H1 (cell line): ENCODE measurements at regions not wholly inside any gene's neighbourhood (a gene's known extent, or its start where the extent isn't known, plus 50 kb on each side); places are given as distances from the start of the nearest gene placed in this dataset.
A peak's percentile ranks its signal among the peaks of the same experiment; 100 is the strongest.

Experiments
- CTCF ChIA-PET: fragments of 300-600 bp; sonication (Branson Sonifier 250); formaldehyde crosslinking; loops from one replicate; lab custom pipeline; 2021; ENCODE audit not compliant: partially characterized antibody; lab: Charles Lee
- POLR2A ChIA-PET: fragments of 300-600 bp; sonication (Branson Sonifier 250); formaldehyde crosslinking; loops from one replicate; lab custom pipeline; 2021; ENCODE audit warnings: inconsistent platforms; ENCODE audit not compliant: partially characterized antibody; lab: Charles Lee
- DNase-seq, 2 experiments: peaks; one replicate each; pipeline versions ENCODE4 v3.0.0 to v3.0.0-alpha.2; 2010 to 2022; ENCODE audit warnings: low spot score in 2 of 2, low read depth in 1 of 2, mixed read lengths in 1 of 2
- FAIRE-seq: peaks from 2 replicates; lab custom pipeline; 2011; peaks lifted over from hg19 to GRCh38; lab: Jason Lieb, UNC
- H2AFZ ChIP-seq: 2 replicates; pipeline ENCODE4 v1.8.1; 2012; ENCODE audit warnings: low read length, inconsistent platforms
- H2AK5ac ChIP-seq: 2 replicates; pipeline ENCODE4 v1.6.1; 2013; ENCODE audit warnings: low read depth, low read length
- H2BK120ac ChIP-seq: replicated peaks from 2 replicates; pipeline ENCODE3; 2013; ENCODE audit warnings: low read depth, low read length, inconsistent platforms
- H2BK12ac ChIP-seq: 2 replicates; pipeline ENCODE4 v1.6.1; 2013; ENCODE audit warnings: low read depth, low read length
- H2BK15ac ChIP-seq: 2 replicates; pipeline ENCODE4 v1.6.1; 2013; ENCODE audit warnings: low read length
- H2BK20ac ChIP-seq: 2 replicates; pipeline ENCODE4 v1.6.1; 2013; ENCODE audit warnings: low read length
- H2BK5ac ChIP-seq: 2 replicates; pipeline ENCODE4 v1.6.1; 2013; ENCODE audit warnings: low read depth, low read length
- H3K14ac ChIP-seq: 2 replicates; pipeline ENCODE4 v1.6.1; 2013; ENCODE audit warnings: inconsistent platforms; ENCODE audit not compliant: insufficient read length
- H3K18ac ChIP-seq: 2 replicates; pipeline ENCODE4 v1.6.1; 2013; ENCODE audit warnings: low read length; ENCODE audit errors: extremely low read depth
- H3K23ac ChIP-seq: 2 replicates; pipeline ENCODE4 v1.6.1; 2013; ENCODE audit warnings: inconsistent platforms; ENCODE audit not compliant: insufficient read length
- H3K23me2 ChIP-seq: 2 replicates; pipeline ENCODE4 v1.6.1; 2013; ENCODE audit warnings: low read depth, low read length
- H3K27ac ChIP-seq: 2 replicates; pipeline ENCODE4 v1.6.1; 2011; ENCODE audit warnings: low read depth, low read length, inconsistent platforms
- H3K27me3 ChIP-seq, 4 experiments: replicated peaks in 1 of 4; 1 replicate in 1 of 4; 2 replicates in 3 of 4; pipeline versions ENCODE4 v1.6.1 to v1.8.1; 2011 to 2013; ENCODE audit warnings: low read length in 3 of 4, mild to moderate bottlenecking in 3 of 4, inconsistent platforms in 2 of 4, mixed read lengths in 2 of 4, moderate library complexity in 1 of 4; ENCODE audit not compliant: control insufficient read depth in 3 of 4, insufficient read depth in 3 of 4; ENCODE audit errors: extremely low read depth in 1 of 4
- H3K36me3 ChIP-seq, 4 experiments: 2 replicates each; pipeline versions ENCODE4 v1.6.1 to v1.8.1; 2011 to 2013; ENCODE audit warnings: mild to moderate bottlenecking in 4 of 4, low read length in 3 of 4, moderate library complexity in 2 of 4, control low read depth in 1 of 4, inconsistent platforms in 1 of 4; ENCODE audit not compliant: insufficient read depth in 4 of 4, control insufficient read depth in 2 of 4
- H3K4ac ChIP-seq: replicated peaks from 2 replicates; pipeline ENCODE3; 2013; ENCODE audit warnings: low read length, low read depth, mixed read lengths, inconsistent platforms; ENCODE audit not compliant: insufficient read length
- H3K4me1 ChIP-seq, 4 experiments: replicated peaks in 1 of 4; 1 replicate in 1 of 4; 2 replicates in 3 of 4; pipeline versions ENCODE4 v1.6.1 to v1.8.1; 2011 to 2013; ENCODE audit warnings: low read length in 3 of 4, inconsistent platforms in 2 of 4, mixed read lengths in 1 of 4; ENCODE audit not compliant: insufficient read depth in 4 of 4, control insufficient read depth in 3 of 4
- H3K4me2 ChIP-seq, 2 experiments: 2 replicates each; pipeline versions ENCODE4 v1.6.1 to v1.8.1; 2011 to 2013; ENCODE audit warnings: low read depth in 2 of 2, low read length in 2 of 2, control low read depth in 1 of 2, inconsistent platforms in 1 of 2, mild to moderate bottlenecking in 1 of 2; ENCODE audit not compliant: insufficient read depth in 1 of 2
- H3K4me3 ChIP-seq, 4 experiments: fragments of 200-600, 300-600 bp in 1 of 4; sonication (generic), shearing (Covaris generic), sonication (Bioruptor Twin) in 1 of 4; 2 replicates each; pipeline versions ENCODE4 v1.5.1 to v1.8.1; 2011 to 2016; ENCODE audit warnings: low read length in 4 of 4, low read depth in 3 of 4, control low read depth in 2 of 4, inconsistent platforms in 2 of 4, mild to moderate bottlenecking in 2 of 4, mixed read lengths in 1 of 4, moderate library complexity in 1 of 4; ENCODE audit not compliant: insufficient read depth in 2 of 4; ENCODE audit errors: extremely low read depth in 1 of 4
- H3K56ac ChIP-seq: replicated peaks from 2 replicates; pipeline ENCODE3; 2013; ENCODE audit warnings: low read depth, mild to moderate bottlenecking, mixed read lengths, low read length, inconsistent platforms; ENCODE audit not compliant: insufficient read length
- H3K79me1 ChIP-seq: 2 replicates; pipeline ENCODE4 v1.6.1; 2013; ENCODE audit warnings: low read depth, low read length, control low read depth
- H3K79me2 ChIP-seq, 2 experiments: 2 replicates each; pipeline versions ENCODE4 v1.6.1 to v1.8.1; 2012 to 2013; ENCODE audit warnings: low read length in 2 of 2, mild to moderate bottlenecking in 2 of 2, inconsistent platforms in 1 of 2; ENCODE audit not compliant: insufficient read depth in 2 of 2, control insufficient read depth in 1 of 2
- H3K9ac ChIP-seq, 4 experiments: replicated peaks in 1 of 4; 1 replicate in 1 of 4; 2 replicates in 3 of 4; pipeline versions ENCODE4 v1.6.1 to v1.8.1; 2011 to 2013; ENCODE audit warnings: low read depth in 3 of 4, low read length in 3 of 4, control low read depth in 2 of 4, mild to moderate bottlenecking in 2 of 4, moderate library complexity in 2 of 4, inconsistent platforms in 1 of 4; ENCODE audit errors: extremely low read depth in 1 of 4
- H3K9me3 ChIP-seq, 2 experiments: 2 replicates each; pipeline versions ENCODE4 v1.6.1 to v1.8.1; 2012 to 2013; ENCODE audit warnings: mild to moderate bottlenecking in 2 of 2, moderate library complexity in 2 of 2, control low read depth in 1 of 2, inconsistent platforms in 1 of 2, low read depth in 1 of 2, low read length in 1 of 2, mixed read lengths in 1 of 2; ENCODE audit not compliant: insufficient read depth in 2 of 2
- H4K20me1 ChIP-seq, 2 experiments: replicated peaks in 1 of 2; 2 replicates each; pipeline versions ENCODE3 to v1.8.1; 2011 to 2013; ENCODE audit warnings: inconsistent platforms in 2 of 2, low read length in 2 of 2, mild to moderate bottlenecking in 1 of 2; ENCODE audit not compliant: insufficient read depth in 2 of 2, control insufficient read depth in 1 of 2
- H4K5ac ChIP-seq: 2 replicates; pipeline ENCODE4 v1.6.1; 2013; ENCODE audit warnings: low read length, low read depth, mixed read lengths, inconsistent platforms; ENCODE audit not compliant: insufficient read length
- H4K8ac ChIP-seq: 2 replicates; pipeline ENCODE4 v1.8.0; 2013; ENCODE audit warnings: mild to moderate bottlenecking, moderate library complexity, low read length, inconsistent platforms; ENCODE audit not compliant: insufficient read depth; ENCODE audit errors: extremely low read depth
- H4K91ac ChIP-seq: replicated peaks from 2 replicates; pipeline ENCODE3; 2013; ENCODE audit warnings: low read length, mixed read lengths, inconsistent platforms; ENCODE audit not compliant: insufficient read length
- ATF3 ChIP-seq: IDR thresholded peaks from 2 replicates; pipeline ENCODE4 v1.6.1; 2011; ENCODE audit warnings: low read depth, mild to moderate bottlenecking, low read length; ENCODE audit not compliant: insufficient read depth
- CBX8 ChIP-seq: fragments of 300-800, 300-1000 bp; sonication (generic); IDR thresholded peaks from 2 replicates; pipeline ENCODE4 v1.7.1; 2016; ENCODE audit warnings: low read depth, low read length, borderline replicate concordance
- CHD2 ChIP-seq: IDR thresholded peaks from 2 replicates; pipeline ENCODE4 v1.6.1; 2012; ENCODE audit warnings: low read length, improper control_type of control experiment
- JUND ChIP-seq: IDR thresholded peaks from 2 replicates; pipeline ENCODE4 v1.6.1; 2011; ENCODE audit warnings: mild to moderate bottlenecking, improper control_type of control experiment, low read length
- MAX ChIP-seq: IDR thresholded peaks from 2 replicates; pipeline ENCODE4 v1.6.1; 2012; ENCODE audit warnings: inconsistent platforms
- NRF1 ChIP-seq: IDR thresholded peaks from 2 replicates; pipeline ENCODE4 v1.6.1; 2011; ENCODE audit warnings: mild to moderate bottlenecking, low read depth, low read length, improper control_type of control experiment
- POLR2A ChIP-seq, 2 experiments: IDR thresholded peaks; 1 replicate in 1 of 2; 2 replicates in 1 of 2; pipeline ENCODE4 v1.6.1; 2011; ENCODE audit warnings: low read depth in 2 of 2, low read length in 2 of 2, mild to moderate bottlenecking in 2 of 2; ENCODE audit errors: control extremely low read depth in 1 of 2
- POLR2AphosphoS5 ChIP-seq: IDR thresholded peaks from 2 replicates; pipeline ENCODE4 v1.6.1; 2011; ENCODE audit warnings: low read depth, low read length
- RAD21 ChIP-seq, 2 experiments: IDR thresholded peaks in 1 of 2; conservative IDR thresholded peaks in 1 of 2; 2 replicates each; pipeline ENCODE4 v1.6.1; 2011; ENCODE audit warnings: low read depth in 2 of 2, low read length in 2 of 2, improper control_type of control experiment in 1 of 2, inconsistent platforms in 1 of 2, mild to moderate bottlenecking in 1 of 2, moderate library complexity in 1 of 2
- SIN3A ChIP-seq, 2 experiments: IDR thresholded peaks in 1 of 2; conservative IDR thresholded peaks in 1 of 2; 2 replicates each; pipeline ENCODE4 v1.6.1; 2011 to 2012; ENCODE audit warnings: low read length in 2 of 2, improper control_type of control experiment in 1 of 2, low read depth in 1 of 2, mild to moderate bottlenecking in 1 of 2
- SIRT6 ChIP-seq: IDR thresholded peaks from one replicate; pipeline ENCODE4 v1.7.1; 2012; ENCODE audit warnings: low read length, inconsistent platforms
- SUZ12 ChIP-seq: fragments of 200-600 bp; sonication (generic); IDR thresholded peaks from 2 replicates; pipeline ENCODE4 v1.6.1; 2012; ENCODE audit warnings: mild to moderate bottlenecking, inconsistent platforms, low read length, moderate library complexity, mixed read lengths
- TCF12 ChIP-seq: IDR thresholded peaks from 2 replicates; pipeline ENCODE4 v1.6.1; 2011; ENCODE audit warnings: low read depth, mild to moderate bottlenecking, low read length
- TEAD4 ChIP-seq: IDR thresholded peaks from 2 replicates; pipeline ENCODE4 v1.6.1; 2012; ENCODE audit warnings: low read depth, low read length, inconsistent platforms, mixed read lengths
- WGBS, 2 experiments: shearing (Covaris generic) in 1 of 2; methylation state at CpG; one replicate each; pipeline versions ENCODE4 v1.1.6 to v1.1.7; 2013 to 2015; ENCODE audit warnings: low lambda C conversion rate in 2 of 2, mixed read lengths in 2 of 2, inconsistent platforms in 1 of 2, low coverage in 1 of 2, missing lambda C conversion rate in 1 of 2; ENCODE audit not compliant: insufficient replicate concordance in 2 of 2, insufficient coverage in 1 of 2, insufficient read length in 1 of 2; ENCODE audit errors: extremely low coverage in 1 of 2, missing lambda C conversion rate in 1 of 2; 5-methylcytosine and 5-hydroxymethylcytosine counted together

- no peaks in the 10 kb centered on the region for H3K27me3 ChIP-seq
- no peaks in the 10 kb centered on the region for H3K79me2 ChIP-seq
- no peak overlapping the region for H3K14ac ChIP-seq
- H3K4me2 ChIP-seq, result peak overlapping the region in 1 of 2 experiments; percentile 47; a peak in 1 of 4 replicates
- no peak overlapping the region for H3K4me3 ChIP-seq
- H3K9ac ChIP-seq, result no peak overlapping the region
- no peaks in the 10 kb centered on the region for H3K79me1 ChIP-seq
- no peak overlapping the region for H2AFZ ChIP-seq
- no peaks in the 10 kb centered on the region for H3K9me3 ChIP-seq
- H2AK5ac ChIP-seq, result no peak overlapping the region
- no peak overlapping the region for H2BK120ac ChIP-seq
- no peak overlapping the region for H3K56ac ChIP-seq
- H3K27ac ChIP-seq, result no peak overlapping the region
- H3K4me1 ChIP-seq, result peaks cover 0 to 7% (median 1%) of the 10 kb centered on the region in 4 experiments; a peak in 3 of 7 replicates
- no peak overlapping the region for H3K4ac ChIP-seq
- no peaks in the 10 kb centered on the region for H3K36me3 ChIP-seq
- FAIRE-seq (no peak), DNase-seq (no peak)
- no peak overlapping the region for H4K5ac ChIP-seq
- no peak overlapping the region for H2BK20ac ChIP-seq
- H2BK12ac ChIP-seq, result no peak overlapping the region
- H3K23ac ChIP-seq, result no peak overlapping the region
- H2BK5ac ChIP-seq, result no peak overlapping the region
- no peak overlapping the region for H4K8ac ChIP-seq
- 75% methylated on average over 1 of the region's 1 CpG; no CpG with 5 or more reads in 1 of the 2 experiments for WGBS, 2 experiments
- H4K91ac ChIP-seq, result no peak overlapping the region
- no peaks in the 10 kb centered on the region for H4K20me1 ChIP-seq
- CTCF ChIA-PET, result interaction anchor here (0.9 to 1.7 kb wide), 2 partner anchors 12 to 16 kb away, joined by 3 to 4 read pairs; no protein-coding TSS in a partner anchor
- POLR2A ChIA-PET, result no interaction called here
- peaks cover 2% of the 10 kb centered on the region; the same call in 1 of the 2 replicates for H3K23me2 ChIP-seq
- no peak overlapping the region for H3K18ac ChIP-seq
- no peak overlapping the region for H2BK15ac ChIP-seq
- TF ChIP-seq SIRT6, result no peak
- TF ChIP-seq MAX, result no peak
- TF ChIP-seq NRF1, result no peak
- no peak for TF ChIP-seq TCF12
- TF ChIP-seq JUND, result no peak
- TF ChIP-seq SIN3A (conservative IDR thresholded peaks at IDR 0.05 in 1 of 2, IDR thresholded peaks at IDR 0.05 in 1 of 2; ENCODE audit: low read depth in 1 of 2, low read length in 2 of 2), result no peak
- no peak for TF ChIP-seq POLR2AphosphoS5
- no peak for TF ChIP-seq SUZ12
- TF ChIP-seq RAD21 (IDR thresholded peaks at IDR 0.05 in 1 of 2, conservative IDR thresholded peaks at IDR 0.05 in 1 of 2; ENCODE audit: low read depth in 2 of 2, low read length in 2 of 2), result no peak
- no peak for TF ChIP-seq POLR2A (IDR thresholded peaks at IDR 0.05; ENCODE audit: control extremely low read depth in 1 of 2, low read depth in 2 of 2, low read length in 2 of 2)
- TF ChIP-seq CHD2, result no peak
- no peak for TF ChIP-seq CBX8
- TF ChIP-seq ATF3, result no peak
- no peak for TF ChIP-seq TEAD4
These were observed 831.0 kb upstream of the ARPP21 start for GRCh38 chr3:34808287-34808686.
